IPS DF 4.7 (cell line): ENCODE measurements at regions not wholly inside any gene's neighbourhood (a gene's known extent, or its start where the extent isn't known, plus 50 kb on each side); places are given as distances from the start of the nearest gene placed in this dataset.

ENCODE experiments used
- DNase-seq: peaks from one replicate; pipeline ENCODE4 v3.0.0-alpha.2; 2013; ENCODE audit warnings: low spot score; ENCODE audit errors: extremely low read depth

DNA sequence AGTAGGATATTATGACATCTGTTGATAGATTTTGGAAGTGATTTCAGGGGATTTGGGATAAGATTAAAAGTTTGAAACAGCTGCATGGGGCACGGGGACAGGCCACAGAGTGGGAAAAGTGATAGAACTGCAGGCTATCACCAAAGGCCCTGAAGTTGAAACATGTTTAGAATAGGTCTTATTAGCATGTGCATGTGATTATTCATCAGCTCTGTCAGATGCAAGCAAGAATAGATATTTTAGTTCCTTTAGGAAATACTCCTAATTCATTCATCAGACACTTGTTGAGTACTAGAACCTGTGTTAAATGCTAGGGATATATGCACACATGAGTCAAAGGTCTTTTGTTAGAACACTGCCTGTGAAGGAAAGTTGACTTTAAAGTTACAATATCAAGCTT is 261.2 kb upstream of the MAN1A1 start:
- no peak for DNase-seq

DNA sequence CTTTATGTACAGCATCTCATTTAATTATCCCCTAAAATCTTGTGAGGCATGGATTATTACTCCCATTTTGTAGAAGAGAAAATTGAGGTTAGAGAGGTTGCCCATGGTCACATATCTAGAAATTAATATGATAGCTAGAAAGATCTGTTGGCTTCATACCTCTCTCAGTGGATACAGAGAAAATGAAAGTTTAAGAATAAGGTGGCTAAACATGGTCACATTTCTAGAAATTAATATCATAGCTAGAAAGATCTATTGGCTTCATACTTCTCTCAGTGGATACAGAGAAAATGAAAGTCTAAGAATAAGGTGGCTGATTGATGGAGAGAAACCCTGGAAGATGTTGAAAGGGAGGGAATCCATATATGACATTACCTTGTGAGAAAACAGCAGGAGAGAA is 260.7 kb upstream of the MAN1A1 start:
- DNase-seq = no peak

DNA sequence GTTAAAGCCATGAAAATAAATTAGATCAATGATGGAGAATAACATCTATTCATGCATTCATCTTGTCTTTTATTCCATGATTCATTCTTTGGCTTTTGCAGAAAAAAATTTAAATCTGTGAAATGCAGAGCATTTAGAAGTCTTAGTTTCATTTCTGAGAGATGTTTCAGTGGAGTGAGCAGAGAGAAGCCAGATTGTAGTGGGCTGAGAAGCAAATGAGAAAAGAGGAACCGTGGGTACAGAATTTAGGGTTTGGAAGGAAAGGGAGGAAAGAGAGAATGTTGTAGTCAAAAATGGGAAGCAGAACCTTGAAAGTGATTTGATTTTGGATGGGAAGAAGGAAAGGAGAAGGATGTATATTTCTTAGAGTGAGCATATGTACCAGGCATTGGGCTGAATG is 260.3 kb upstream of the MAN1A1 start:
- DNase-seq = no peak

DNA sequence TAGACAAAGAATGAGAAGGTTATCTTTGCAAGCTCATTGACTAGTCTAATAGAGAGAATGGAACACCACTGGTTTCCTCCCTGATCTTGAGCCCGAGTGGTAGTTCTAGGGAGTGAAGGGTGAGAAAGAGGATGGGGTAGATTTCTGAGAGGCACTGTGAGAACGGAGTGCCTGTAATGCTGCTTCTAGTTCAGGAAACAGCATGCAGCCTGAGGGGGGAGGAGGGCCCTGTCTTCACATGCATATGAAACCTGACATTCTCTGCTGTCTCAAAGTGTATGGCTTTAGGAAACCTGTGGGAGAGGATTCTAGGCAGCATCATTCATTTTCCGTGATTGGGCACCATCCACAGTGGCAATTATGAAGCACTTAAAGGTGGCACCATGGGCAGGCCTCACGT is 259.4 kb upstream of the MAN1A1 start:
- DNase-seq = no peak

DNA sequence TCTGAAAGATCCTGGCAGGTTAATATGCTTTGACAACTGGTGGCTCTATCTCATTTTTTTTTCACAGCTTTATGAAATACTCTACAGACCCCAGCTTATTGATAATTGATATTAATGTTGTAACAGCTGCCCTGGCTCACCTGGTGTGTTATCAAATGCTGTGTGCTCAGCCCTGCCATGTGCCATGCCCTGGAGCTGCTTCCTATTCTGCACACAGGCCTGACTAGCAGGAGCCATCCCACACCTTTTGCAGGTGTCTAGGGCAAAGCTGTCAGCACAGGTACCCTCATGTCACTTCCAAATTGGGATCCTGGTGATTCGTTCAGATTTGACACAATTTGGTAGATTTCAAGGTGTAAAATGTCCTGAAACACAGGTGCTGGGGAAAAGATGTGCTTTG is 254.6 kb upstream of the MAN1A1 start:
- no peak for DNase-seq

DNA sequence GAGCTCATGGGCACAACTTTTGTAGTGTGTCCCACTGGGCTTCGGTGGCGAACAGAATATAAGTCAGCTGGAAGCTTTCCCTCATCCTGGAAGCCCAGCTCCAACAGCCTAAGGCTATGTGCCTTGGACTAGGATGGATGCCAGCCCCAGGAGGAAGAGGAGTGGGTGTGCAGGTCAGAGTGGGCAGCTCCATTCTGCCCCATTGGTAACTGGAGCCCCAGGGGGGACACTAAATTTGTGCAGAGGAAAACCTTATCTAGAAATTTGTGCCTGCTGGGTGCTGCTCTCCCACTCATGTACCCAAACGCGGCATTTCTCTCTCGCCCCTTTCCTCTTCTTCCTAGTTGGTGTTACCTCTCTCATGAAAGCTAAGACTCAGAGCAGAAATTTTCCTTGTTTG is 253.9 kb upstream of the MAN1A1 start:
- DNase-seq = no peak

DNA sequence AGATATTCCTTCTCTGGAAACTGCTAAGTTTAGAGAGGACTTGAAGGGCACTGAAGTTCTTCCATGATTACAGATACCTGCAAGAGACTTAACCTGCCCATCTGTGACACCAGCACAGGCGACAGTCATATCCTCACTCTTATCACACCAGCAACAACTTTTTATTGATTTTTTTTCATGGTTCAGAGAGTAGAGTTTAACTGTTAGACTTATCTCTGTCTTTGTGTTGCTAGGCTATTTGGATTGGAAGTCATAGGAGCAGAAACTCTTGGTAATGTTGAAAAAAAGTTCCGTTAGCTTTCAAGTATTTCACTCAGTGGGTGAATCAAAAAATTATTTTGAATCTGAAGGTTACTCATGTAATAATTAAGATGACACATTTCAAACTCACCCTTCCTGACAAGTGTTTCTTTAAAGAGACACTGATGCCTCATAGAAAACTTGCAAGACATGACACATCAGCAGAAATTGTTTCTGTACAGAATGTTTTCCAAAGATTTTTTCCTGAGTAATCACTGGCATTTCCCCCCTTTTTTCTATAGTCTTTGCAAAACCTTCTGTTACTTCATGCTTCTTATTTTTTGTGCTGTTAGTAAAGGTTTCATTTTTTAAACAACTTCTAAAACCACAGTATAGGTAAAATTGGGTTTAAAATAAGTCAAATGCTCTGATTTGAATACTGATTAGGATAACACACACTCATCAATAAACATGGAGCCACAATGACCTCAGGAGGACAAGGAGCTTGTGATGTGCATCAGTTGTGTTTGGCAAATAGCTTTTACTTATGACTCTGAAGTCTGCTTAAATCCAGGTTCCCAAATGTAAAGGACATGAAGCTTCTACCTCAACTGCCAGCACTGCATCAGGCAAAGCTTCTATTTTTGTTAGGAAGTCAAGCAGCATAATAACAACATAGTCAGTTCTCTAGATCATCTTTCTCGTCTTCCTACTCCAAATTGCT is 252.9 kb upstream of the MAN1A1 start:
- DNase-seq = no peak

DNA sequence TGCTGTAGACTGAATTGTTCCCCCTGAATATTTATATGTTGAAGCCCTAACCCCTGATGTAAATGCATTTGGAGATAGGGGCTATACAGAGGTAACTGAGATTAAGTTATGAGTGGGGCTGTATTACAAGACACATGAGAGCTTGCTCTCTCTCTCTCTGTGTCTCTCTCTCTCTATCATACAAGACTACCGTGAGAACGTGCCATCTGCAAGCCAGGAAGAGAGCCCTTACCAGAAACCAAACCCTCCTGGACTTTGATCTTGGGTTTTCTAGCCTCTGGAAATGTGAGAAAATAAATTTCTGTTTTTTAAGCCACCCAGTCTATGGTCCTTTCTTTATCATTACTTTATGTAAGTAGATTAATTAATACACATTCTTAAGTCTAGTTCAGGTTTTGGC is 249.3 kb upstream of the MAN1A1 start:
- no peak for DNase-seq

DNA sequence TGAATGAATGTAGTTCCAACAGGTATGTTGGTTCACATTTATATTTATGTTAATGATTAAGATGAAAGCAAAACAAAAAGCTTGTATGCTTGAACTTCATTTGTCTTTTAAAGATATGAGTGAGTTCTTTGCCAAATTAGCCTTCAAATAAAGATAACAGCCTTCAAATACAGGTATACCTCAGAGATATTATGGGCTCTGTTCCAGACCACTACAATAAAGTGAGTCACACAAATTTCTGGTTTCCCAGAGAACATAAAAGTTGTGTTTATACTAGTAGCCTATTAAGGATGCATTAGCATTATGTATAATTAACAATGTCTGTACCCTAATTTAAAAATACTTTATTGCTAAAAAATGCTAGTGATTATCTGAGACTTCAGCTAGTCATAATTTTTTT is 245.3 kb upstream of the MAN1A1 start:
- DNase-seq = no peak

DNA sequence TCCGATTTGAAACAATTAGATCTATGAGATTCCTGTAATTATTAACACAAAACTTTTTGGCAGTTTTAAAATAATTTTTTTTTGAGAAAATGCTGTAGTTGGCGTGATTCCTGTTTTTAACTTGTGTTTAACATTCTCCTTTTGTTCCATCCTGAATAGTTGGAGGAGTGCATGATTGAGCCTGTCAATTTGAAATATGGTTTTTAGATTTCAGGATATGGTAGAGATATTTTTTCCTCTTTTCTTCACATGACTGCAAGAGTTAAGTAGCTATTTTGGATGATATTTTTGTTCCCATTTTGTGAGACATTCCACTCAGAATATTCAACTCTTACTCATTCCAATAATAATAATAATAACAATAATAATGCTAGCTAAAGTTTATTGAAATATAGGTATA is 241.7 kb upstream of the MAN1A1 start:
- no peak for DNase-seq

DNA sequence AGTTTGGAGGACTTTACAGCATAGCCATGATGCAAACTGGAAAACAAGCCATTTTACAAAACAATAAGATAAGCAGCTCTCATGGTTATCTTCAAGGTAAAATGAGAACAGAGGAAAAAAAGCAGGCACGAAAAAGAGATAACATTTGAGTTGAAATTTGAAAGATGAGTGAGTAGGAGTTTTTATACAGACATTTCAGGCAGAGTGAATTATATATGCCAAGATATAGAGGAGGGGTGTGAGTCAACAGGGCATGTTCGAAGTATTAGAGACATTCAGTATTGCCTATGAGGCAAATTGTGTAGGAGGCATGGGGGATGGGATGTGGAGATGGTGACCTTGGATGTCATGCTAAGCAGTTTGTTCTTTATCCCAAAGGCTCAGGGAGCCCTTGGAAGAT is 240.5 kb upstream of the MAN1A1 start:
- no peak for DNase-seq

DNA sequence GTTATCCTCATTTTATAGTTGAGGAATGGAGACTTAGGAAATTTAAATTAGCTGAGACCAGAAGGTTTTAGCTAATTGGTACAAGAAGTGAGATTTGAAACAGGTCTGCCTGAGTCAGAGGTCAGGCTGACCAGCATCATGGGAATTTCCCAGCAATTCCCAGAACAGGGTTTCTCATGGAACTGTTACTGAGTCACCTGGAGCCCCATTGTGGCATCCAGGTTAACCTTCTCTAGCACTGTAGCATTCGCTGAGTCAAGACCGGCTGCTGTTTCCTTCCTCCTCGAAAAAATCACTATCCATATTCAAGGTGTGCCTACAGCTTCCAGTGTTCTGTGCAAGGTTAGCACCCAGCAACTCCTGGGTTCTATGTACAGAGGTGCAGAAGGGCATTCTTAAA is 238.0 kb upstream of the MAN1A1 start:
- no peak for DNase-seq

DNA sequence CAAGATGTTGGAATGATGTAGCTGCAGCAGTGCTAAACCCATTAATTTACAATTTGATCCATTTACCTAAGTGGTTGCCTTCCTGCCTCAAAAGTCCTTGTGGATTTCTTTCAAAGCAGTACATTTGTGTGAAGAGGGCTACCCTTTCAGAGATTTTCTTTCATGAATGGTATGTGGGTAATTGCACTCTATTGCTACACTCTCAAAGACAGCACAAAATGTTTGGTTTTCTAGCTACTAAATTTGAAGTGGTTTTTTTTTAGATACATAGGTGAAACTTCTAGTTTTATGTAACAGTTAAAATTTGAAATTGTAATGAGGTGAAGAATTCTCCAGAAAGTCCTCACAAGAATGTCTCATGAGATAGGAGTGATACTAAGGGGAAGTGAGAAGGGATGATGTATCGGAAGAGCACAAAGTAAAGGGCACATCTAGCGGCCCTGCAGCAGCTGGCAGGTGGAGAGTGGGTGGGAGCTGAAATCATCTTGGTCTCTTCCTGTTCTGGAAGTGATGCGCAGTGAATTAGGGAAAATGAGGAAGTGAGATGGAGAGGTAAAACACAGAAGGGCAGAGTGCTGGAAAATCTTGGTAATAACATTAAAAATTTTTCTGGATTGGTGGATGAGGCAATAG is 236.8 kb upstream of the MAN1A1 start:
- DNase-seq = no peak

DNA sequence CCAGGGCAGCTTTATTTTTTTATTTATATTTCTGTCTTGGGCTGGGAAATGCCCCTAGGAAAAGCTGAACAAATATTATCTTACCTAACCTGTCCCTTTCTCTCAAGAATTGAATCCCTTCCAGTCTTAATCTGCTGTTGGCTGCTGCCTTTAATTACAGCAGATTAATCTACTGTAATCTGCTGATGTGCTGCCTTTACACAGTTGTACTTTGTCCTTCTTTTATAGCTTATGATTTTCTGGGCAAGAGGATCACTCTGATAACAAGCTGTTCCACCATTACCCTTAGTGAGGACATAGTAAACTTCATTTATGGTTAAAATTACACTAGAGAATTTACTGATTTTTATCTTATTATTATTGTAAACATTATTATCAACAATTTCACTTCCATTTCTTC is 234.5 kb upstream of the MAN1A1 start:
- no peak for DNase-seq

DNA sequence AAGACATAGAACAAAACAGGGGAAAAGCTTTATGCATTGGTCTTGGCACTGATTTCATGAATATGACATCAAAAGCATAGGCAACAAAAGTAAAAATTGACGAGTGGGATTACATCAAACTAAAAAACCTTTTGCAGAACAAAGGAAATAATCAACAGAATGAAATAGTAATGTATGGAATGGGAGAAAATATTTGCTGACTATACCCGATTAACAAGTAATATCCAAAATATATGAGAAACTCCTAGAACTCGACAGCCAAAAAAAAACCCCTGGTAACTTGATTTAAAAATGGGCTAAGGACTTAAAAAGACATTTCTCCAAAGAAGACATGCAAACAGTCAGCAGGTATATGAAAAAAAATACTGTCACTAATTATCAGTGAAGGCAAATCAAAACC is 231.7 kb upstream of the MAN1A1 start:
- DNase-seq = no peak

DNA sequence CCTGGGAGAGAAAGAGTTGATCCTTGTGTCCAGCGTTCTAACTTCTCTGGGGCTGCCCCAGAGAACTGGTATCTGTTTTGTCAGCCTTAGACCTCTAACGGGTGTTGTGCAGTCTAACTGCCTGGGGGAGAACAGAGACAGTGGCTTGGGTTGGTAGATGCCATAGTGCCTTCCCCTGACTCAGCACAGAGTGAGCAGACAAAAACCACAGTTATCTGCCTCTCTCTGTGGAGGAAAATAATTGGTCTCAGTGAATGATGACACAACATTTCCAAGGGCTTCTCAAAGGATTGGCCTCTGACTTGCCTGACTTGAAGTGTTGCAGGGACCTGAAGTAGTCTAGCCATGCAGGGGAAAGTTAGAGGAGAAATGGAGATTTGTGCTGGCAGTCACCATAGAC is 226.2 kb upstream of the MAN1A1 start:
- DNase-seq = no peak

DNA sequence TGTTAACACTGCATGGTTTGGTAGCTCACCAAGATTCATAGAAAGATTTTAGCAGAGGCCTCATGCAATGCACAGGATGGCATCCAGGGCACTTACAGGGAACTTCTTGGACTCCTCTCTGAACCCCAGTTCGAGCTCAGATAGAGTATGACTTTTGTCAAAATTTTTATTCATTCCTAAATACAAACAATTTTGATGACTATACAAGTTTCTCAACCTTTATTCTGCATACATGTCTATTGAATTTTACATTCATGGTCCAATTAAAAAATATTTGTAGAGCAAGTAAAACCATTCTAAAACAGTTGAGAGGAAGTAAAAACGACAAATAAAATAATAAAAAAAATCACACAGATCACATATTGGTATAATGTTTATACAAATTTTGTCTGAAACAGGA is 219.0 kb upstream of the MAN1A1 start:
- DNase-seq = no peak

DNA sequence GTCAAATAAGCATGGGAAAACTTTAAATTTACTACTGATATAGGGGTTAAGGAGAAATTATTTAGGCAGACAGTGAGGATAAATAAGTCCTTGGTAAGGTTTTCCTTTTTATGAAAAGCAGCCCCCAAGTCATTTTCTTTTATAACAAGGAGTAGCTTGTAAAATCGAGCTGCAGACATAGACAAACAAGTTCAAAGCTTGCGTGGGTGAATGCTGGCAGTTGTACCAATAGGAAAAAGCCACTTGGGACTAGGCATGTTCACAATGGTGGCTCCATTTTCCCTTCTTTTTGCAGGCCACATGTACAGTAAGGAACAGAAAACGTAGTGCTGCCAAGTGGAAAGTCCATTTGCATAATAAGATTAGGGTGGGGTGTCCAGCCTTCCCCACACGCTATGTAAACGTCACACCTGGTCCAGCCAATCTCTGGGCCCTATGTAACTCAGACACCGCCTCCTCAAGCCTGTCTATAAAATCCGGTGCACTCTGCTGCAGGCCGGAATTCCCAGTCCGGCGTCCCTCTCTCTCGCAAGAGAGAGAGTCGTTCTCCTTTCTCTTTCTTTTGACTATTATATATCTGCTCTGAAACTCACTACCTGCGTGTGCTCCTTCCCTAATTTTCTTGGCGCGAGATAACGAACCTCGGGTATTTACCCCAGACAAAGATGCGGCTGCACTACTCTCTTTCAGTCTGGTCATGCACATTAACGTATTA is 217.1 kb upstream of the MAN1A1 start:
- DNase-seq = no peak

DNA sequence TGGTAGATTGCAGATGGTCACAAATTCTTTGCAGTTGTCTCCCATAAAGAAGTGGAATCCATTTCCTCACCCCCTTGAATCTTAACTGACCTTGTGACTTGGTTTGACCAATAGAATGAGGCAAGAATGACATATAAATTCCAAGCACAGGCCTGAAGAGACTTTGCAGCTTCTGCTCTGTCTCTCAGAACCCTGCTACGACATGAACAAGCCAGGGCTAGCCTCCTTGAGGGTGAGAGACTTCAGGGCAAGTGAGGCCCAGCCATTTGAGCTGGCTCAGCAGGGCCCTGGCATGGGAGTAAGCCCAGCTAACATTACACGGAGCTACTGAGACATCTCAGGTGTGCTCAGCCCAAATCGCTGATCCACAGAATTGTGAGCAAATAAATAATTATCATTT is 216.3 kb upstream of the MAN1A1 start:
- no peak for DNase-seq

DNA sequence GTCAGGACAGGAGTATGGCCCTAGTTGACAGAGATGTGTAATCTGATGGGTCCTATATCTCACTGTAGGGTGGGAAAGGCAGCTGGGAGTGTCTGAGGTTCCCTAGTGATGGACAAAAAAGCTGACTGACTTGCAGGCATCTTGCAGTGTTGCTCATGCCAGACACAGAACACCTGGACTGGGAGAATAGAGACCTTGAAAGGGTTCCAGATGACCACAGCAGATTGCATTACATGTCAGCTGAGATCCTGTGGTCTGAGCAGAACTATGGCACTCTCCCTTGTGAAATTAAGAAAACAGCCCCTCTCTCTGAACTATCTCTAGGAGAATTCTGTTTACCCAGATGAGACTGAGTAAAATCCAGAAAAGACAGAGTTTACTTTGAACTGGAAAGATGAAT is 212.6 kb upstream of the MAN1A1 start:
- no peak for DNase-seq

DNA sequence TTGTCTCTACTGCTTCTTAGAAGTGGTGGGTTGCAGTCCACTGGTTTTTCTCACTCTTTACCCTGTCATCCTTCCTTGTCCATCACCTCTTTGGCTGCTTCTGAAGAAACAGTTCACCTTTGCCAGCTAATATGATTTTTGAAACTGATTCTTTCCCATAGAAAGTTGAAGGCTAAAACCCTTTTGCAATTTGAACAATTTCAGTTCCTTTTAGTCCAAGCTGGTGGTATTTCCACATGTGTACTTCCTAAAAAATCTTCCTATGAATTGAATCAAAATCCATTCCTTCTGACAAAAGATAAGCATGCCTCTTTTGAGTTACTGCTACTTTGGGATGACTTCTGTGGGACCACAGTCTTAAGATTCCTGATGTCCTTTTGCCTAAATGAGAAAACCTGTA is 210.0 kb upstream of the MAN1A1 start:
- no peak for DNase-seq

DNA sequence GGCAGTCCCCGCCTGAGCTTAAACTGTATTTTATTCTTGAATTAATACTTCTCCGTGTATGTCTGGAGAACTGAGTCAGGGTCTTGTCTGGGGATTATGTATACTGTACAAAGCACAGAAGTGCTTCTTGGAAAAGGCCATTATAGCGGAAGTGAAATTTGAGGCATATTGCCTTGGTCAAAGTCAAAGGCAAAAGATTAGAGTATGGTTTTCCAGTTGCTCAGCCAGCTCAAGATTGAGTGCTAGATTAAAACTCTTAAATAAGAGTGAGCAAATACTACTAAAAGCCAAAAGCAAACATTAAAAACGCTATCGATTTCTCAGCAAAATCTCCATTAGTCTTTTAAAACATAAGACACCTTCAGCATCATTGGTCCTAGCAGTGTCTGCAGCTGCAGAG is 207.7 kb upstream of the MAN1A1 start:
- no peak for DNase-seq
